Hepatocyte (in vitro differentiated cells): ENCODE measurements at regions not wholly inside any gene's neighbourhood (a gene's known extent, or its start where the extent isn't known, plus 50 kb on each side); places are given as distances from the start of the nearest gene placed in this dataset.
"Not testable (repeated sequence)": the region's sequence is repeated elsewhere in the genome, so short reads cannot be mapped to it uniquely, and the experiment has no call there.

Experiments
- DNase-seq: peaks from one replicate; pipeline ENCODE4 v3.0.0-alpha.2; 2016; ENCODE audit warnings: low spot score
- H2AFZ ChIP-seq: fragments of 200-600 bp; sonication (generic); 2 replicates; pipeline ENCODE4 v1.6.0; 2016; ENCODE audit warnings: antibody characterized with exemption, mild to moderate bottlenecking
- H3K27ac ChIP-seq: fragments of 200-600 bp; sonication (generic); 2 replicates; pipeline ENCODE4 v1.5.1; 2016; ENCODE audit warnings: mild to moderate bottlenecking
- H3K27me3 ChIP-seq: fragments of 200-600 bp; sonication (generic); 2 replicates; pipeline ENCODE4 v1.6.1; 2016
- H3K36me3 ChIP-seq: fragments of 200-600 bp; sonication (generic); replicated peaks from 2 replicates; pipeline ENCODE4 v1.5.1; 2016; ENCODE audit warnings: low read depth; ENCODE audit not compliant: insufficient read depth
- H3K4me1 ChIP-seq: fragments of 200-600 bp; sonication (generic); 2 replicates; pipeline ENCODE4 v1.5.1; 2016; ENCODE audit warnings: mild to moderate bottlenecking, moderate library complexity; ENCODE audit not compliant: insufficient read depth
- H3K4me2 ChIP-seq: fragments of 200-600 bp; sonication (generic); 2 replicates; pipeline ENCODE4 v1.6.0; 2016
- H3K4me3 ChIP-seq: fragments of 200-600 bp; sonication (generic); 2 replicates; pipeline ENCODE4 v1.5.1; 2016; ENCODE audit warnings: mild to moderate bottlenecking
- H3K79me2 ChIP-seq: fragments of 200-600 bp; sonication (generic); 2 replicates; pipeline ENCODE4 v1.6.0; 2017; ENCODE audit warnings: mild to moderate bottlenecking
- H3K9me2 ChIP-seq: fragments of 200-600 bp; sonication (generic); replicated peaks from 2 replicates; pipeline ENCODE4 v1.6.0; 2017; ENCODE audit warnings: mild to moderate bottlenecking; ENCODE audit not compliant: insufficient read depth
- H3K9me3 ChIP-seq: fragments of 200-600 bp; sonication (generic); 2 replicates; pipeline ENCODE4 v1.5.1; 2016; ENCODE audit warnings: low read depth, mild to moderate bottlenecking
- H4K20me1 ChIP-seq: fragments of 200-600 bp; sonication (generic); 2 replicates; pipeline ENCODE4 v1.6.0; 2016; ENCODE audit warnings: mild to moderate bottlenecking; ENCODE audit not compliant: insufficient read depth, poor library complexity, severe bottlenecking
- EZH2 ChIP-seq: fragments of 200-600 bp; sonication (generic); IDR thresholded peaks from 2 replicates; pipeline ENCODE4 v1.6.1; 2016; ENCODE audit warnings: antibody characterized with exemption, mild to moderate bottlenecking, borderline replicate concordance
- EZH2phosphoT487 ChIP-seq: fragments of 200-600 bp; sonication (generic); IDR thresholded peaks from one replicate; pipeline ENCODE4 v1.6.1; 2018; ENCODE audit warnings: antibody characterized with exemption, mild to moderate bottlenecking, low read depth, moderate library complexity; ENCODE audit not compliant: unreplicated experiment, severe bottlenecking
- WGBS: methylation state at CpG from one replicate; pipeline ENCODE4 v1.1.6; 2016; ENCODE audit warnings: low lambda C conversion rate; ENCODE audit errors: missing lambda C conversion rate; 5-methylcytosine and 5-hydroxymethylcytosine counted together
- TF ChIP-seq, protein P1 (sequence below): fragments of 200-600 bp; sonication (generic); IDR thresholded peaks from 2 replicates; pipeline ENCODE4 v1.5.1; 2016; ENCODE audit warnings: antibody characterized with exemption, mild to moderate bottlenecking; ENCODE audit not compliant: poor library complexity

DNA sequence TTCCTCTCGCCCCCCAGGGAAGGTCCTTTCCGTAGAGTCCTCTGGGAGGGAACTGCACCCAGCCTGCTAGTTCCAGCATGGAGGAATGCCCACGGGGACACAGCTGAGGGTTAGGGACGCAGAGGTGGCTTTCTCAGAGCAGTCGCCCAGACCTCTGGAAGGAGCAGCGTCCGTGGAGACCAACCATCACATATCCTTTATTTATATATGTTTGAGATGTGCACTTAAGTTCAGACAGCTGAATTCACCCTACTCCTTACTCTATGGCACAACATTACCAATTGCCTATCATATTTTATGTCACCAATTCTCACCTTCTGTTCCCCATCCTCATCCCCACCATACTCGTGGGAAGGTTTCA is 305.6 kb upstream of the DIO3 start:
- Histone ChIP-seq H4K20me1 (no peaks in the 10 kb centered on the region), H3K36me3 (no peaks in the 10 kb centered on the region), H3K9me2 (no peaks in the 10 kb centered on the region), H3K27me3 (no peaks in the 10 kb centered on the region), H3K79me2 (no peaks in the 10 kb centered on the region), H3K4me1 (no peaks in the 10 kb centered on the region), H3K4me2 (no peak overlapping the region), H3K27ac (no peak overlapping the region), H3K4me3 (no peak overlapping the region), H2AFZ (no peak overlapping the region), H3K9me3 (no peaks in the 10 kb centered on the region)
- TF ChIP-seq, protein P1, sequence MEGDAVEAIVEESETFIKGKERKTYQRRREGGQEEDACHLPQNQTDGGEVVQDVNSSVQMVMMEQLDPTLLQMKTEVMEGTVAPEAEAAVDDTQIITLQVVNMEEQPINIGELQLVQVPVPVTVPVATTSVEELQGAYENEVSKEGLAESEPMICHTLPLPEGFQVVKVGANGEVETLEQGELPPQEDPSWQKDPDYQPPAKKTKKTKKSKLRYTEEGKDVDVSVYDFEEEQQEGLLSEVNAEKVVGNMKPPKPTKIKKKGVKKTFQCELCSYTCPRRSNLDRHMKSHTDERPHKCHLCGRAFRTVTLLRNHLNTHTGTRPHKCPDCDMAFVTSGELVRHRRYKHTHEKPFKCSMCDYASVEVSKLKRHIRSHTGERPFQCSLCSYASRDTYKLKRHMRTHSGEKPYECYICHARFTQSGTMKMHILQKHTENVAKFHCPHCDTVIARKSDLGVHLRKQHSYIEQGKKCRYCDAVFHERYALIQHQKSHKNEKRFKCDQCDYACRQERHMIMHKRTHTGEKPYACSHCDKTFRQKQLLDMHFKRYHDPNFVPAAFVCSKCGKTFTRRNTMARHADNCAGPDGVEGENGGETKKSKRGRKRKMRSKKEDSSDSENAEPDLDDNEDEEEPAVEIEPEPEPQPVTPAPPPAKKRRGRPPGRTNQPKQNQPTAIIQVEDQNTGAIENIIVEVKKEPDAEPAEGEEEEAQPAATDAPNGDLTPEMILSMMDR: no peak
- no peak for TF ChIP-seq EZH2phosphoT487
- DNase-seq: no peak
- 92% methylated on average over 8 of the region's 8 CpGs for WGBS

DNA sequence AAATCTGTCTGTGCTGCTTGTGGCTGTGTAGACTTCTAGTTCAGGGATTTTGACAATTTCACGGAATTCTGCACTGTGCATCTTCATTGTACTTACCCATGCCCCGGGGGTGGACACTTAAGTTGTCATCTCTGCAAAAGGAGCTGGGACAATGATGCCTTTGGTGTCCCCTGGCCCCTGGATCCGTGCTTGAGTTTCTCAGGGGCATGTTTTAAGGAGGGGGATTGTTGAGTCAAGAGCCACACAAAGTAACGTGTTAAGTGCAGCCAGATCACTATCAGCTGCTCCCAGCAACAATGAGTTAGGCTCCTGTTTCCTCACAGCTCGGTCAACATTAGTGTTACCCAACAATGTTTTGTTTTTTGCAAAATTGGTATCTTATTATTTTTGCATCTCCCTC is 305.0 kb upstream of the DIO3 start:
- Histone ChIP-seq H3K4me2 (no peak overlapping the region), H3K27ac (no peak overlapping the region), H3K27me3 (no peaks in the 10 kb centered on the region), H3K36me3 (no peaks in the 10 kb centered on the region), H3K4me1 (no peaks in the 10 kb centered on the region), H4K20me1 (no peaks in the 10 kb centered on the region), H3K4me3 (no peak overlapping the region), H3K9me3 (no peaks in the 10 kb centered on the region), H3K79me2 (no peaks in the 10 kb centered on the region), H3K9me2 (no peaks in the 10 kb centered on the region), H2AFZ (no peak overlapping the region)
- TF ChIP-seq, protein P1: no peak
- TF ChIP-seq EZH2: no peak
- TF ChIP-seq EZH2phosphoT487: no peak
- WGBS: 45% methylated on average over 5 of the region's 5 CpGs
- DNase-seq: no peak

DNA sequence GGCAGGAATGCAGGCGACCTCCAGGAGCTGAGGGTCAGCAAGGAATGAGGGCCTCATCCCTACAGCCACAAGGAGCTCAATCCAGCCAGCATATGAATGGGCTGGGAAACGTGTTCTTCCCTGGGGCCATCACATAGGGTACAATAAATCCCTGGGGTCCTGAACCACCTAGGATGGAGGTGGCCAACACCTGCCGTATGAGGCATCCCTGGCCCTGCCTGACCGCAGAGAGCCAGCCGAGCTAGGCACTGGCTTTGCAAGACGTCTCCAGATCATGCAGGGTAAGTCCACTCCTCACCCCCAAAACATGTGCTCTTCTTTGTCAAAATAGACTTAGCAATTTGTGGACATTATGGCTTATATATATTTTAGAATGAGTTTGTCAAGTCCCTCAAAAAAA is 303.7 kb upstream of the DIO3 start:
- TF ChIP-seq EZH2phosphoT487 (no peak), EZH2 (no peak)
- TF ChIP-seq, protein P1: no peak
- 93% methylated on average over 6 of the region's 6 CpGs for WGBS
- Histone ChIP-seq H3K79me2 (no peaks in the 10 kb centered on the region), H3K36me3 (no peaks in the 10 kb centered on the region), H3K27ac (no peak overlapping the region), H2AFZ (no peak overlapping the region), H3K4me2 (no peak overlapping the region), H3K4me1 (no peaks in the 10 kb centered on the region), H4K20me1 (no peaks in the 10 kb centered on the region), H3K27me3 (no peaks in the 10 kb centered on the region), H3K4me3 (no peak overlapping the region), H3K9me2 (no peaks in the 10 kb centered on the region), H3K9me3 (no peaks in the 10 kb centered on the region)
- no peak for DNase-seq

DNA sequence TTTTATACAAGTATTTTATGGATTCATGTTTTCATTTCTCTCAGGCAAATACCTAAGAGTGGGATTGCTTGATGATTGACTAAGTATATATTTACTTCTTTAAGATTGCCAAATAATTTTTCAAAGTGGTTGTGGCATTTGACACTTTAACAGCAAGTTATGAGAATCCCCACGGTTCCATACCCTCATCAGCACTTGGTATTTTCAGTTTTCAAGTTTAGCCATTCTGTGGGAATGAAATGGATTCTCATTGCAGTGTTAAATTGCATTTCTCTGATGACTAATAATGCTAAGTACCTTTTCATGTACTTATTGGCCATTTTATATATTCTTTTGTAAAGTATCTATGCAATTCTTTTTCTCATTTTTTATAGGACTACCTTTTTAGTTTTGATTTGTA is 301.5 kb upstream of the DIO3 start:
- WGBS: 86% methylated on average over 1 of the region's 1 CpG

DNA sequence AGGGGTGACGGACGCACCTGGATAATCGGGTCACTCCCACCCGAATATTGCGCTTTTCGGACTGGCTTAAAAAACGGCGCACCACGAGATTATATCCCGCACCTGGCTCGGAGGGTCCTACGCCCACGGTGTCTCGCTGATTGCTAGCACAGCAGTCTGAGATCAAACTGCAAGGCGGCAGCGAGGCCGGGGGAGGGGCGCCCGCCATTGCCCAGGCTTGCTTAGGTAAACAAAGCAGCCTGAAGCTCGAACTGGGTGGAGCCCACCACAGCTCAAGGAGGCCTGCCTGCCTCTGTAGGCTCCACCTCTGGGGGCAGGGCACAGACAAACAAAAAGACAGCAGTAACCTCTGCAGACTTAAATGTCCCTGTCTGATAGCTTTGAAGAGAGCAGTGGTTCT is 294.9 kb upstream of the DIO3 start:
- H3K4me2 ChIP-seq, H4K20me1 ChIP-seq, H3K27me3 ChIP-seq, H2AFZ ChIP-seq, H3K79me2 ChIP-seq, DNase-seq, H3K4me1 ChIP-seq, H3K36me3 ChIP-seq, H3K9me2 ChIP-seq, H3K27ac ChIP-seq, H3K9me3 ChIP-seq, H3K4me3 ChIP-seq: not testable (repeated sequence)
- WGBS: 87% methylated on average over 20 of the region's 20 CpGs

More for the DNA sequence above, 301.5 kb upstream of the DIO3 start:
- H3K4me3 ChIP-seq: no peak overlapping the region
- H4K20me1 ChIP-seq: no peaks in the 10 kb centered on the region
- no peaks in the 10 kb centered on the region for H3K36me3 ChIP-seq
- no peak overlapping the region for H2AFZ ChIP-seq
- H3K4me2 ChIP-seq: no peak overlapping the region
- H3K4me1 ChIP-seq: no peaks in the 10 kb centered on the region
- no peaks in the 10 kb centered on the region for H3K27me3 ChIP-seq
- no peak for TF ChIP-seq EZH2
- no peaks in the 10 kb centered on the region for H3K9me2 ChIP-seq
- no peaks in the 10 kb centered on the region for H3K79me2 ChIP-seq
- no peak overlapping the region for H3K27ac ChIP-seq
- no peak for DNase-seq
- no peaks in the 10 kb centered on the region for H3K9me3 ChIP-seq
